AG09309 (cell line): ENCODE measurements at regions not wholly inside any gene's neighbourhood (a gene's known extent, or its start where the extent isn't known, plus 50 kb on each side); places are given as distances from the start of the nearest gene placed in this dataset.

ENCODE experiments used
- DNase-seq: peaks from one replicate; pipeline ENCODE4 v3.0.0-alpha.2; 2010; ENCODE audit warnings: low read depth
- H3K4me3 ChIP-seq: 2 replicates; pipeline ENCODE4 v1.5.1; 2011; ENCODE audit warnings: mild to moderate bottlenecking, low read depth, low read length, moderate library complexity; ENCODE audit not compliant: control insufficient read depth
- CTCF ChIP-seq: IDR thresholded peaks from 2 replicates; pipeline ENCODE4 v1.5.1; 2011; ENCODE audit warnings: mild to moderate bottlenecking, low read depth, low read length, inconsistent platforms; ENCODE audit not compliant: insufficient read depth, control insufficient read depth; ENCODE audit errors: missing control alignments

DNA sequence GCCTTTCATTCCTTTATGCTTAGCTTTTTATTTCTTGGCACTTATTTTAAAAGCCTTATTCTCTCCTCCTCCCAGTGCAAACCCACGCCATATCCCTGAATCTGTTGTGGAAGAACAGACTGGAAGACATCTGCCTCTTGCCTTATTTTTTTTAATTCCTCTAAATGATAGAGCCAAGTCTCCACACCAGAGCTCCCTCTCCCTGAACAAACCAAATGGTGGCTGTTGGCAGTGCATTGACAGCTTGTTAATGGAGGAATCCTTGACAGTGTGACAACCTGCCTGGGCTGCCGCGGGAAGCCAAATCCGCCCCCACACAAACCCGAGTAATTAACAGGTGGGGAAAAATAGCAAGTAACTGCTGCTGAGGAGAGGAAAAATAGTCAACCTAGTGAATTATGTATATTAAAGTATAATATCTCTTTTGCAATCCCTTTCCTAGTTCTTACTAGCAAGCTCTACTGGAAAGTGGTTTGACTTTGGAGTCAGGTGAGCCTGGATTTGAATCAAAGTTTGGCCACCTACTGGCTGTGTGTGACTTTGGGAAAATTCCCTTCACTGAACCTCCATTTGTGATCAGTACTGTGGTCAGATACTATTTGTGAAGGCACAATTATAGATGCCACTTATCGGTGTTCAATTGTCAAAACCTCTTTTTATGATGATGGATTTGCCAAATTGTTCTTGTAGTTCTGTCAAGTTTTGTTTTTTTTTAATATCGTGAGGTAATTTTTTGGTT is 589.6 kb downstream of the PDCD6IP start:
- H3K4me3 ChIP-seq: no peak overlapping the region
- TF ChIP-seq CTCF: no peak
- DNase-seq: no peak

GRCh38 chr3:34388830-34389229 is 590.4 kb downstream of the PDCD6IP start:
- no peak for TF ChIP-seq CTCF
- no peak overlapping the region for H3K4me3 ChIP-seq
- DNase-seq: no peak

GRCh38 chr3:34394978-34395748 is 596.7 kb downstream of the PDCD6IP start:
- no peak for DNase-seq
- no peak overlapping the region for H3K4me3 ChIP-seq

DNA sequence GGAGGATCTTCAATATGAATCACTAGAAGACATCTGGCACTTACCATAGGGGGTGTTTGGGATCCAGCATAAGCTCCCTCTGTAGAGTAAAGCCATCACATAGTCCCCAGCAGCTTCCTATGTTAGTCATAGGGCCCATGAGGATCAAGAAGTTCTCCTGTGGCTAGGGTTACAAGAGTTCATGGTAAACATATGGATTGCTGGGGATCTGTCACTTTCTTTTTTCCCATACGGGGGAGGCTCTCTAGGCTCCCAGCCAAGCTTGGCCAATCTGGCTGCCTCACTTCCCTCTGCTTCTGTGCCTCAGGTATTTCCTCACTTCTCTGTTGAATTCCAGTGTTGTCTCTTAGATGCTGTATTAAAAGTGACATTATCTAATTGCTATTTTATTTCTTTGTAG is 597.9 kb downstream of the PDCD6IP start:
- no peak for TF ChIP-seq CTCF
- H3K4me3 ChIP-seq: no peak overlapping the region
- DNase-seq: no peak

More at GRCh38 chr3:34394978-34395748, 596.7 kb downstream of the PDCD6IP start:
- no peak for TF ChIP-seq CTCF

DNA sequence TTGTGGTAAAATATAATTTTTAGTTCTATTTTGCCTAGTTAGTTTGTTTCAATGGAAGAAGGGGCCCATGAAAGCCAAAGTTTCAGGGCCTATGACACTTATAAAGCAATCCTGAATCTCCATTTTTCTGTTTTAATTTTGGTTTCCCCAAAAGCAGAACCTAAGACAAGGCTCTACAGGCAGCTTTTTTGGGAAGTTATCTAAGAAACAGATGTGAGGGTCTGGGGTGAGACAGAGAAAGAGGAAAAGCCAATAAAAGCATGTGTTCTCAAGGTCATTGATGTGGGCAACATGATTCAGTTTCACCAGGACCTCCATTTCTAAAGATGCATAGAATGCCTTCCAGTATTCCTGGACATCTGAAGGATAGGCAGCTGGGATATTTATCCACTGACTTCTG is 598.5 kb downstream of the PDCD6IP start:
- H3K4me3 ChIP-seq: no peak overlapping the region

DNA sequence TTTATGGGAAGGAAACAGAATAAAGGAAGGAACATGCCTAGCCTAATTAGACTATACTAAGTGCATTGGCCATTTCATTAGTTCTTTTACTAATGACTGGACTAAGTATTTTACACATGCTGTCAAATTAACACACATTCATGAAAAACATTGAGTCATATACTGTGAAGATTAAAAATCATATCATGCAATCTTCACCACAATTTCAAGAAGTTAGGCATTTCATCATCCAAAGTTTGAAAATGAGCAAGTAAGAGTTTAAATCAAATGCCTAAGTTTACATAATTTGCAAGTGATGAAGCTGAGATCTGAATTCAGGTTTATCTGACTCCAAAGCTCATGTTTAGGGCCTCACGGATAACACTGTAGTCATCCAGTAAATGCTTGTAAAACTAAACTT is 601.0 kb downstream of the PDCD6IP start:
- H3K4me3 ChIP-seq: no peak overlapping the region
- TF ChIP-seq CTCF: no peak
- no peak for DNase-seq

More for the DNA sequence above, 598.5 kb downstream of the PDCD6IP start:
- TF ChIP-seq CTCF: no peak
- no peak for DNase-seq
